ENCODE measurements at regions not wholly inside any gene's neighbourhood (a gene's known extent, or its start where the extent isn't known, plus 50 kb on each side); places are given as distances from the start of the nearest gene placed in this dataset.

GRCh38 chr4:114495471-114495928 lies 103.1 kb upstream of the UGT8 start:
- no peak for TF ChIP-seq CTCF (IDR thresholded peaks at IDR 0.05; ENCODE audit: low read depth, low read length, missing control alignments)
- no peak overlapping the region for H3K4me3 ChIP-seq (ENCODE audit: low read depth, low read length)
- in situ Hi-C loops (cut with HindIII; ENCODE audit: low sequenced_read_pairs): no loop called here
- DNase-seq (ENCODE audit: low read depth): no peak

- in situ Hi-C loops (cut with HindIII; ENCODE audit: low sequenced_read_pairs): no loop called here
- TF ChIP-seq CTCF (IDR thresholded peaks at IDR 0.05; ENCODE audit: low read depth, low read length, missing control alignments): no peak
- DNase-seq (ENCODE audit: low read depth): no peak
- no peak overlapping the region for H3K4me3 ChIP-seq (ENCODE audit: low read depth, low read length)
Observed at GRCh38 chr4:114497116-114497515, 101.5 kb upstream of the UGT8 start.

- in situ Hi-C loops (cut with HindIII; ENCODE audit: low sequenced_read_pairs): no loop called here
- TF ChIP-seq CTCF (IDR thresholded peaks at IDR 0.05; ENCODE audit: low read depth, low read length, missing control alignments): no peak
- DNase-seq (ENCODE audit: low read depth): no peak
- H3K4me3 ChIP-seq (ENCODE audit: low read depth, low read length): no peak overlapping the region
Observed at GRCh38 chr4:114509340-114509739, 89.3 kb upstream of the UGT8 start.

- no peak for DNase-seq (ENCODE audit: low read depth)
- no peak overlapping the region for H3K4me3 ChIP-seq (ENCODE audit: low read depth, low read length)
- TF ChIP-seq CTCF (IDR thresholded peaks at IDR 0.05; ENCODE audit: low read depth, low read length, missing control alignments): no peak
- in situ Hi-C loops (cut with HindIII; ENCODE audit: low sequenced_read_pairs): no loop called here
Observed at GRCh38 chr4:114512595-114513295, 85.9 kb upstream of the UGT8 start.

GRCh38 chr4:114519368-114519767 lies 79.2 kb upstream of the UGT8 start:
- H3K4me3 ChIP-seq (ENCODE audit: low read depth, low read length): no peak overlapping the region
- in situ Hi-C loops (cut with HindIII; ENCODE audit: low sequenced_read_pairs): no loop called here
- no peak for TF ChIP-seq CTCF (IDR thresholded peaks at IDR 0.05; ENCODE audit: low read depth, low read length, missing control alignments)
- no peak for DNase-seq (ENCODE audit: low read depth)

GRCh38 chr4:114527170-114527569 lies 71.4 kb upstream of the UGT8 start:
- H3K4me3 ChIP-seq (ENCODE audit: low read depth, low read length): no peak overlapping the region
- no peak for TF ChIP-seq CTCF (IDR thresholded peaks at IDR 0.05; ENCODE audit: low read depth, low read length, missing control alignments)
- in situ Hi-C loops (cut with HindIII; ENCODE audit: low sequenced_read_pairs): no loop called here
- DNase-seq (ENCODE audit: low read depth): no peak

Measured in astrocyte of the cerebellum (primary cell).